SU-DHL-6 (cell line): ENCODE measurements at regions not wholly inside any gene's neighbourhood (a gene's known extent, or its start where the extent isn't known, plus 50 kb on each side); places are given as distances from the start of the nearest gene placed in this dataset.
"Not testable (repeated sequence)": the region's sequence is repeated elsewhere in the genome, so short reads cannot be mapped to it uniquely, and the experiment has no call there.

Source experiments
- EZH2phosphoT487 ChIP-seq: fragments of 200-600 bp; sonication (generic), shearing (Covaris generic); conservative IDR thresholded peaks from 2 replicates; pipeline ENCODE4 v1.6.1; 2018; ENCODE audit warnings: mild to moderate bottlenecking, antibody characterized with exemption, low read length, moderate library complexity, mixed read lengths
- TF ChIP-seq, protein P1 (sequence below): fragments of 200-600 bp; sonication (generic); IDR thresholded peaks from one replicate; pipeline ENCODE4 v1.5.1; 2017; ENCODE audit warnings: antibody characterized with exemption, mild to moderate bottlenecking, low read length, moderate library complexity; ENCODE audit not compliant: insufficient read depth, poor library complexity, severe bottlenecking

DNA sequence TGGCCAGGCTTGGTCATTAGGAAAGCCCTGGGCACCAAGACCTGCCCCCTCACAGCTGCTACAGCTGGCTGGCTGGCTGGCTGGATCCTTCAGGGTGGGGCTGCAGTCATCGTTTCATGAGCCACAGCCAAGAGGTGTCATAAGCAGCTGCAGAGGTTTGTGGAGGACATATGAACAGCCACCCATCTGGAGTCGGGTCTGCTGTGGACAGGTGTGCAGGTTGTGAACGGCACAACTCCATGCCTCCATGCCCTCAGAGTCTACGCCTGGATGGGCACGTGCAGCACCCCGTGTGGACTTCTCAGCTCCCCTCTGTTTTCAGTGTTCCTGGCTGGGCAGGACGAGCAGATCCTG lies 4083.6 kb upstream of the TPTE start:
- TF ChIP-seq, protein P1, sequence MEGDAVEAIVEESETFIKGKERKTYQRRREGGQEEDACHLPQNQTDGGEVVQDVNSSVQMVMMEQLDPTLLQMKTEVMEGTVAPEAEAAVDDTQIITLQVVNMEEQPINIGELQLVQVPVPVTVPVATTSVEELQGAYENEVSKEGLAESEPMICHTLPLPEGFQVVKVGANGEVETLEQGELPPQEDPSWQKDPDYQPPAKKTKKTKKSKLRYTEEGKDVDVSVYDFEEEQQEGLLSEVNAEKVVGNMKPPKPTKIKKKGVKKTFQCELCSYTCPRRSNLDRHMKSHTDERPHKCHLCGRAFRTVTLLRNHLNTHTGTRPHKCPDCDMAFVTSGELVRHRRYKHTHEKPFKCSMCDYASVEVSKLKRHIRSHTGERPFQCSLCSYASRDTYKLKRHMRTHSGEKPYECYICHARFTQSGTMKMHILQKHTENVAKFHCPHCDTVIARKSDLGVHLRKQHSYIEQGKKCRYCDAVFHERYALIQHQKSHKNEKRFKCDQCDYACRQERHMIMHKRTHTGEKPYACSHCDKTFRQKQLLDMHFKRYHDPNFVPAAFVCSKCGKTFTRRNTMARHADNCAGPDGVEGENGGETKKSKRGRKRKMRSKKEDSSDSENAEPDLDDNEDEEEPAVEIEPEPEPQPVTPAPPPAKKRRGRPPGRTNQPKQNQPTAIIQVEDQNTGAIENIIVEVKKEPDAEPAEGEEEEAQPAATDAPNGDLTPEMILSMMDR = not testable (repeated sequence)
- TF ChIP-seq EZH2phosphoT487 = not testable (repeated sequence)
